HL-60 (cell line): ENCODE measurements at regions not wholly inside any gene's neighbourhood (a gene's known extent, or its start where the extent isn't known, plus 50 kb on each side); places are given as distances from the start of the nearest gene placed in this dataset.

Experiments used
- CTCF ChIP-seq: IDR thresholded peaks from one replicate; pipeline ENCODE4 v1.5.1; 2011; ENCODE audit warnings: low read length, control low read depth, inconsistent platforms; ENCODE audit not compliant: insufficient read depth
- GABPA ChIP-seq: IDR thresholded peaks from 2 replicates; pipeline ENCODE4 v1.6.1; 2012; ENCODE audit warnings: low read depth
- POLR2AphosphoS5 ChIP-seq: IDR thresholded peaks from 2 replicates; pipeline ENCODE4 v1.6.1; 2012; ENCODE audit warnings: low read depth
- REST ChIP-seq: IDR thresholded peaks from 2 replicates; pipeline ENCODE4 v1.6.1; 2012; ENCODE audit warnings: low read depth; ENCODE audit not compliant: insufficient replicate concordance

GRCh38 chr7:20268824-20269223 is 51.6 kb upstream of the MACC1 start:
- TF ChIP-seq GABPA (no peak), POLR2AphosphoS5 (no peak), REST (no peak), CTCF (no peak)
